SK-N-SH (cell line): ENCODE measurements at regions not wholly inside any gene's neighbourhood (a gene's known extent, or its start where the extent isn't known, plus 50 kb on each side); places are given as distances from the start of the nearest gene placed in this dataset.

Source experiments
- EP300 ChIP-seq, 2 experiments: IDR thresholded peaks; 2 replicates each; pipeline versions ENCODE4 v1.4.0 to v1.6.1; 2012; ENCODE audit warnings: borderline replicate concordance in 1 of 2, low read depth in 1 of 2, low read length in 1 of 2
- POLR2AphosphoS5 ChIP-seq: IDR thresholded peaks from 2 replicates; pipeline ENCODE4 v1.6.1; 2012; ENCODE audit warnings: low read depth, low read length
- TCF12 ChIP-seq: IDR thresholded peaks from 2 replicates; pipeline ENCODE4 v1.4.0; 2012
- TF ChIP-seq, protein P1 (sequence below): fragments of 200-600 bp; sonication (generic); IDR thresholded peaks from 2 replicates; pipeline ENCODE4 v1.6.1; 2017; ENCODE audit warnings: antibody characterized with exemption, mild to moderate bottlenecking, moderate library complexity

DNA sequence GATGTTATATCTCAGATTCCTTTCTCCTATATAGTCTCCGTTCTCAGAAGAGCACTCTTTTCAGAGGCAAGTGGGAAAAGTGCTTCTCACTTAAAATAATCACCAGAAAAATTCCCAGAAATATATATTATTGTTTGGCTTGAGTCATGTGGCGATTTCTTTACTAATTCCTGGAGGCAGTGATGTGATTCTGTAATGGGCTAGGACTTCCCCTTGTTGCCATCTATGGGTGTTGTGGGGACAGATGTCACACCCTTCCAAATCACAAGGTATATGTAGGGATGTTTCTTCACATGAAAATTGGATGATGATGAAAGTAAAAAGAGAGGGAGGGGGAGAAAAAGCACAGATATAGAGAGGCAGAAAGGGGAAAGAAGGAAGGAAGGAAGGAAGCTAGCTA is 553.4 kb downstream of the PPP4R3C start:
- TF ChIP-seq, protein P1, sequence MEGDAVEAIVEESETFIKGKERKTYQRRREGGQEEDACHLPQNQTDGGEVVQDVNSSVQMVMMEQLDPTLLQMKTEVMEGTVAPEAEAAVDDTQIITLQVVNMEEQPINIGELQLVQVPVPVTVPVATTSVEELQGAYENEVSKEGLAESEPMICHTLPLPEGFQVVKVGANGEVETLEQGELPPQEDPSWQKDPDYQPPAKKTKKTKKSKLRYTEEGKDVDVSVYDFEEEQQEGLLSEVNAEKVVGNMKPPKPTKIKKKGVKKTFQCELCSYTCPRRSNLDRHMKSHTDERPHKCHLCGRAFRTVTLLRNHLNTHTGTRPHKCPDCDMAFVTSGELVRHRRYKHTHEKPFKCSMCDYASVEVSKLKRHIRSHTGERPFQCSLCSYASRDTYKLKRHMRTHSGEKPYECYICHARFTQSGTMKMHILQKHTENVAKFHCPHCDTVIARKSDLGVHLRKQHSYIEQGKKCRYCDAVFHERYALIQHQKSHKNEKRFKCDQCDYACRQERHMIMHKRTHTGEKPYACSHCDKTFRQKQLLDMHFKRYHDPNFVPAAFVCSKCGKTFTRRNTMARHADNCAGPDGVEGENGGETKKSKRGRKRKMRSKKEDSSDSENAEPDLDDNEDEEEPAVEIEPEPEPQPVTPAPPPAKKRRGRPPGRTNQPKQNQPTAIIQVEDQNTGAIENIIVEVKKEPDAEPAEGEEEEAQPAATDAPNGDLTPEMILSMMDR: no peak
- TF ChIP-seq POLR2AphosphoS5 (no peak), EP300 (IDR thresholded peaks at IDR 0.05; ENCODE audit: borderline replicate concordance in 1 of 2, low read depth in 1 of 2, low read length in 1 of 2) (no peak), TCF12 (no peak)
